ENCODE measurements at regions not wholly inside any gene's neighbourhood (a gene's known extent, or its start where the extent isn't known, plus 50 kb on each side); places are given as distances from the start of the nearest gene placed in this dataset.
"Not testable (repeated sequence)": the region's sequence is repeated elsewhere in the genome, so short reads cannot be mapped to it uniquely, and the experiment has no call there.

DNA sequence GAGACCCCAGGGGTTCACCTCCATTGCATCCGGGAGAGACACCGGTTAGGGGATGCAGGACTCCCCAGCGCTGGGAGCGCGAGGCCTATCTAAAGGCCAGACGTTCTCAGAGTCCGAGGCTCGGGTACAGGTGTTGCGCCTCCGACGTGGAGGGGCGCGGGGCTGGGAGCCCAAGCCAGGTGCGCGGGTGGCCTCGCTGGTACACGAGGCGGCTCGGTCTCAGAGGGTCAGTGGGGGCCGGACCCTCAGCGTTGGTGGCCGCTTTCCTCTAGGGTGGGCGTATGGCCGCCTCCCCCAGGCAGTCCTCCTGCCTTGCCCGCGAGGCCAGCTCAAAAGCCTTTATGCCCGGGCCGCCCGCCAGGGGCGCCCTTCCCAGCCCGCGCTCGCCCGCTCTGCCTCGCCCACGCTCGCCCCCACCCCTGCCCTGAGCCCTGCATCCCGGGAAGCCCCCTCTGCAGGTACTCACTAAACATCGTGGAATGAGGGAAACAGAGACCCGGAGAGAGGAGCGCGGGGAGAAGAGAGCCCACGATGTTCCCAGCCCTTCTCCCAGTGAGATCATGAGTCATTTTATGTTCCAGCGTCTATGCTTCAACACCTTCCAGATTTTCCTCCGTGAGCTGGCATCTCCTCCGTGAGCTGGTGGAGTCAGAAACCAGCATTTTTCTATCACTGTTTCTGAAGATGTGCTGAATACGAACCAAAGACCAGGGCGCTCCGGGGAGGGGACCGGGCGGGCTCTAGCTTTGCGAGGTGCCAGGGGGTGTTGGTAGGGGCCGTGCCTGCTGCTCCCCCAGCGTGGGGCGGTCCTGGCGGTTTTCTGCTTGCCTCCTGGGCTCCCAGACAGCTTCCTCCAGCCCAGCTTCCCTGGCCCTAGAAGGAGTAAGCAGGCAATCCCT, 73.8 kb downstream of the DIO3 start:
- DNase-seq = no peak

DNA sequence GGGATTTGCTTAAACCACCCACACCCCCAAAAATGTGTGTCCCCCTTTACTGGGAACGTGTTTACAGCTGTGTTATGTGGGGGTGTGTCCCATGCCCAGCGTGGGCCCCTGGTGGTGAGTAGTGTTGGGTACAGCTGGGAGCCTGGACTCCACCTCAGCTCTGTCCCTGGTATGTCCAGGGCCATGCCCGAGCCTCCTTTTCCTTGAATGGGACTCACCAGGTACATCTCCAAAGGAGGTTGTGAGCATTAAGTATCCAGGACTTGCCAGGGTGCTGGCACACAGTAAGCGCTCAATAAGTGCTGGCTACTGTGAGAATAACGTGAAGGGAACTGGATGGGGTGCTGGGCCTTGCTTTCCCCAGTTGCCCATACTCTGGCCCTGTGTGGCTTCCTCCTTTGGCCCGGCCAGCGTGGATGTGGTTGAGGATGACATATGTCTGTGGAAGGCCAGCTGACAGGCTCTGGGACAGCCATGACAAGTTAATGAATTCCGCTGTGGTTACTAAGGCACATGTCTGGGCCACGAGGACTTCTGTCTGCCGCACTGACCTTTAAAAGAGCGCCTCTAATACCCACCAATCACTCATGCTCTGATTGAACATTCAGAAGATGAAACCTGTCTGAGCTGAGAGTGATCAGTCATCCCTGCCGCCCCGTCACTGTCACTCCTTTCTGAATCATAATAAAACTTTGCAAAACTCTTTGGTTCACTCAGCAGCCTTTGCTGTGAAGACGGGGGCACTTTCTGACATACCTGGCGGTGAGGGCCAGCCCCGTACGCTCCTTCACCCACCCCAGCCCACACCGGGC, 74.7 kb downstream of the DIO3 start:
- DNase-seq = no peak

DNA sequence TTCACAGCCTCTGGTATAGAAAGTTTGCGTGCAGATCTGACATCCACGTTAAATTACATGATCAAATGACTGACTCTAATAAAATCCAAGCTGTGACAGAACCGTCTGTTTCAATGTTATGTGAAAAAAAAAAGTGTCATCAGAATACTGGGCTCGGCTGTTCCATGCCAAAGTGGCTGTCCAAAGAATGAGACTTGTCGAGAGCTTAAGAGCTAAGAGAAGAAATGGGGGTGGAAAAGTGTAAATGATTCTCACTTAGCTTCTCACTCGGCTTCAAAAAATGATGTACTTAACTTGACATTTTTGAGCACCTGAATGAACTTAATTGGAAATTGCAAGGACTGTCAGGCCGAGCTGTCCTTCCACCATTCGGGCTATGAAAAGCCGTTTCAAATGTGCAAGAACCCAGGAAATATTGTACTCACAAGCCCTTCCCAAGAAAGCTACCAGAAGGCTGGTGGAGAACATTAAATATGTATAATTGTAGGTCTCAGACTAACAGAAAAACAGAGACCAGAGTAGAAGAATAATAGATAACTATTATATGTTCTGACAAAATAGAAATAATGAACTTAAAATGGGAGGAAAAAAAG, 78.0 kb downstream of the DIO3 start:
- DNase-seq = peak; percentile 71

DNA sequence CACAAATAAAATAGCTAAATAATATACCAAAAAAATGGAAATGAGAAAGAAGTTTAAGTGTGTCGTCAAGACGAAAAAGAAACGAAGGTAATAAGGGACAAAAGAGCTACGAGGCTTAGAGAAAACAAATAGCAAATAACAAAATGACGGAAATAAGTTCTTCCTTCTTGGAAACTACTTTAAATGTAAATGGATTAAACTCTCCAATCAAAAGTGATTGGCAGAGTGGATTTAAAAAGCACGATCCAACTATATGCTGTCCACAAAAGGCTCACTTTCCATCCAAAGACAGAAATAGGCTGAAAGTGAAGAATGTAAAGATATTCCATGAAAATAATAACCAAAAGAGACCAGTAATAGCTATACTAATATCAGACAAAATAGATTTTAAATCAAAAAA, 82.4 kb downstream of the DIO3 start:
- DNase-seq = no peak

DNA sequence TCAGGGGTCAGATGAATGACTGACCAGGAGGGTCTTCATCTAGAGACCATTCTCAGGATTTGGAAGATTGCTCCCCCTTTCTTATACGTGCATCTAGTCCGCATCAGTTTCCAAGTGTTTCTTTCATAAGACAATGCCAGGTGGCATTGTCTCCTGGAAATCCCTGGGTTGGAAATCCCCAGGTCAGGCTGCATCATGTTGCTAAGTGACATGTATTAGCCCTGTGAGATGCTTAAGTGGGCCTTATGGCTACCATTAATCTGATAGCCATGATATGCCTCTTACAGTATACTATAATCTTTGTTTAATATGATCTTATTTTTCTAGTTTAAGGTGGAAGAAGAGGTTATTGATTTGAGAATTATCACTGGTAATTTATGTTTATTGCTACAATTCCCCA, 92.8 kb downstream of the DIO3 start:
- no peak for DNase-seq

DNA sequence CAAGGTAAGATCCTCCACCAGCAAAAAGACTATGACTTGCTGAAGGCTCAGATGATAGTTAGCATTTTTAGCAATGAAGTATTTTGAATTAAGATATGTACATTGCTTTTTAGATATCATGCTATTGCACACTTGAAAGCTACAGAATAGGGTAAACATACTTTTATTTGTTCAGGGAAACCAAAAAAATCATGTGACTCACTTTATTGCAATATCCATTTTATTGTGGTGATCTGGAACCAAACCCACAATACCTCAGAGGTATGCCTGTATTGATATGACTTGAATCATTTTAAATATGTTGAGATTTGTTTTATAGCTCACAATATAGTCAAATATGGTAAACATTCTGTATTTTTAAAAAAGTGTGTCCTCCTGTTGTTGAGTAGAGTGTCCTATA, 96.1 kb downstream of the DIO3 start:
- no peak for DNase-seq

DNA sequence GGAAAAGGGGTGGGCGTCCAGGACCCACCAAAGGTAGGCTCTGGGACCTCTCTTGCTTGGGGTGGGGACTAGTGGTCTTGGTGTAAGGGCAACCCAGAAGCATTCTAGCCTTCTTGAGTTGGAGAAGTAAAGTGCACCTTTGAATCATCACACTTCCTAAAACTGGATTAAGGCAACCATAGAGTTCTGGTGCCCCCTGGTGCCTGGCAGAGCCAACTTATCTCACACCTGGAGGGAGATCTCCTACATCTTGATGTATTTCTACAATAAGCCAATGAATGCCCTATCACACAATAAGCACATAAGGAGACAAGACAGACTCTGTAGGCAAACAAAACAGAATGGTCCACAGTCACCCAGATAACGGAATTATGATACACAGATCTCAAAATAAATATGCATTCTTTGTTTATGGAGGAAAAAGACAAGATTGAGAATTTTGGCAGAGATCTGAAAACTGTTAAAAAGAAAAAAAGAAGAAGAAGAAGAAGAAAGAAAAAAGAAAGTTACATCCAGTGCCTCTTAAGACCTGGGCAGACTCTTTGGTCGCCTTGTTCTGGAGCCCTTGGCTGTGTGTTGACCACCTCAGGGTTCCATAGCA, 95.9 kb upstream of the PPP2R5C start:
- peak; percentile 48 for DNase-seq

DNA sequence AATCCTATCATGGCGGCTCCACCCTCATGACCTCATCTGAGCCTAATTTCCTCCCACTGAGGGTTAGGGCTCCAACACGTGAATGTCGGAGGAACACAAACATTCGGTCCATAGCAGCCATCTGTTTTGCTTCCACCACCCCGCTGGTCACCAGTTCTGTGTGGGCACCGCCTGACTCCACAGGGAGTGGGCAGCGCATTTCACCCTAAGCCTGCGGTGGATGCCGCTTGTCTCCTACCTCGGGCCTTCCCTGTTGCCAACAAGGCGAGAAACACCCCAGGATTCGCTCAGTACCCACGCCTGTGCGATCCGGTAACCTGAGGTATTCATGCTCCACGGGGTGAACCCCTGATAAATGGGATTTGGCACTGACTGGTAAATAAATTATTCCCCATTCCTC, 95.2 kb upstream of the PPP2R5C start:
- DNase-seq = no peak

DNA sequence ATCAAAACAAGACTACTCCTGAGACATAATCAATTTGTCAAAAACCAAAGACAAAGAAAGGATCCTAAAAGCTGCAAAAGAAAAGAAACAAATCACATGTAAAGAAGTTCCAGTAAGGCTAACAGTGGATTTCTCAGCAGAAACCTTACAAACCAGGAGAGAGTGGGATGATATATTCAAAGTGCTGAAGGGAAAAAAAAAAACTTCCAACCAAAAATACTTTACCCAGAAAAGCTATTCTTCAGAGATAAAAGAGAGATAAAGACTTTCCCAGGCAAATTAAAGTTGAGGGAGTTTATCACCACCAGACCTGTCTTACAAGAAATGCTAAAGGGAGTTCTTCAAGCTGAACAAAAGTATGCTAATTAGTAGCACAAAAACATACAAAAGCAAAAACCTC, 91.9 kb upstream of the PPP2R5C start:
- no peak for DNase-seq

DNA sequence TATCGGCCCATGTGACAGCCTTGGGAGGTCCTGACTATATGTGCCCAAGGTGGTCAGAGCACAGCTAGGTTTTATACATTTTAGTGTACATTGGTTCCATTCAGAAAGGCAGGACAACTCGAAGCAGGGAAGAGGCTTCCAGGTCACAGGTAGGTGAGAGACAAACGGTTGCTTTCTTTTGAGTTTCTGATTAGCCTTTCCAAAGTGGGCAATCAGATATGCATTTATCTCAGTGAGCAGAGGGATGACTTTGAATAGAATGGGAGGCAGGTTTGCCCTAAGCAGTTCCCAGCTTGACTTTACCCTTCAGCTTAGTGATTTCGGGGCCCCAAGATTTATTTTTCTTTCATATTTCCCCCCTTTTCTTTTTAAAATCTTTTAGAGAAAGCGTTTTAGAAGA, 87.6 kb upstream of the PPP2R5C start:
- DNase-seq = no peak

DNA sequence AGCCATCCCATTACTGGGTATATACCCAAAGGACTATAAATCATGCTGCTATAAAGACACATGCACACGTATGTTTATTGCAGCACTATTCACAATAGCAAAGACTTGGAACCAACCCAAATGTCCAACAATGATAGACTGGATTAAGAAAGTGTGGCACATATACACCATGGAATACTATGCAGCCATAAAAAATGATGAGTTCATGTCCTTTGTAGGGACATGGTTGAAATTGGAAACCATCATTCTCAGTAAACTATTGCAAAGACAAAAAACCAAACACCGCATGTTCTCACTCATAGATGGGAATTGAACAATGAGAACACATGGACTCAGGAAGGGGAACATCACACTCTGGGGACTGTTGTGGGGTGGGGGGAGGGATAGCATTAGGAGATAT, 85.7 kb upstream of the PPP2R5C start:
- DNase-seq = not testable (repeated sequence)

DNA sequence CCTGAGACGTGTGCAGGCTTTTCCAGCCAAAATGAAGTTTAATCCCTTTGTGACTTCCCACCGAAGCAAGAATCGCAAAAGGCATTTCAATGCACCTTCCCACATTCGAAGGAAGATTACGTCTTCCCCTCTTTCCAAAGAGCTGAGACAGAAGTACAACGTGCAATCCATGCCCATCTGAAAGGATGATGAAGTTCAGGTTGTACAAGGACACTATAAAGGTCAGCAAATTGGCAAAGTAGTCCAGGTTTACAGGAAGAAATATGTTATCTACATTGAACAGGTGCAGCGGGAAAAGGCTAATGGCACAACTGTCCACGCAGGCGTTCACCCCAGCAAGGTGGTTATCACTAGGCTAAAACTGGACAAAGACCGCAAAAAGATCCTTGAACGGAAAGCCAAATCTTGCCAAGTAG, 83.6 kb upstream of the PPP2R5C start:
- not testable (repeated sequence) for DNase-seq

DNA sequence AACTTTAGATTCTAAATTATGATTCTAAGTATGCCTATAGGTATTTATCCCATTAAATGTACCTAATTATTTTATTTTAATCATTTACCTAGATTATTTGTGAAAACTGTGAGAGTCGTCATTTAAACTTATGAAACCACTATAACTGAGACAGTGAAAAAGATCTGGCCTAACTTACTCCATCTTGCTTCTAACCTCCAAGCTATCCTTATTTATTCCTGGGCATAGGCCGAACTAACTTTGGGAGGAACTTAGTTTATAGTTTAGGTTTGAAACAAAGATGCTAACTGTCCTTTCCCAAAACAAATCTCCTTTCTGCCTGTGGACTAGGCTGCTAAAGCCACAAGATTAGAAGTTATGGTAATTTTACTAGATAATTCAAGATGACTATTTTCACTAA, 79.7 kb upstream of the PPP2R5C start:
- no peak for DNase-seq

DNA sequence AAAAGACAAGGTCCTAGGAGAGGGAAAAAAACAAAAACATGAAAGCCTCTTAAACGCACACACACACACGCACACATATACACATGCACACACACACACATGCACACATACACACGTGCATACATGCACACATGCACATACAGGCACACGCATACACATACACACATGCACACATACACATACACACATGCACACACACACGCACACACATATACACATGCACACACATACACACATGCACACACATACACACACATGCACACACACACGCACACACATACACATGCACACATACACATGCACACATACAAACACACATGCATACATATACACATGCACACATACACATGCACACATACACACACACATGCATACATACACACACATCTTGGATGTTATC, 78.1 kb upstream of the PPP2R5C start:
- no peak for DNase-seq

DNA sequence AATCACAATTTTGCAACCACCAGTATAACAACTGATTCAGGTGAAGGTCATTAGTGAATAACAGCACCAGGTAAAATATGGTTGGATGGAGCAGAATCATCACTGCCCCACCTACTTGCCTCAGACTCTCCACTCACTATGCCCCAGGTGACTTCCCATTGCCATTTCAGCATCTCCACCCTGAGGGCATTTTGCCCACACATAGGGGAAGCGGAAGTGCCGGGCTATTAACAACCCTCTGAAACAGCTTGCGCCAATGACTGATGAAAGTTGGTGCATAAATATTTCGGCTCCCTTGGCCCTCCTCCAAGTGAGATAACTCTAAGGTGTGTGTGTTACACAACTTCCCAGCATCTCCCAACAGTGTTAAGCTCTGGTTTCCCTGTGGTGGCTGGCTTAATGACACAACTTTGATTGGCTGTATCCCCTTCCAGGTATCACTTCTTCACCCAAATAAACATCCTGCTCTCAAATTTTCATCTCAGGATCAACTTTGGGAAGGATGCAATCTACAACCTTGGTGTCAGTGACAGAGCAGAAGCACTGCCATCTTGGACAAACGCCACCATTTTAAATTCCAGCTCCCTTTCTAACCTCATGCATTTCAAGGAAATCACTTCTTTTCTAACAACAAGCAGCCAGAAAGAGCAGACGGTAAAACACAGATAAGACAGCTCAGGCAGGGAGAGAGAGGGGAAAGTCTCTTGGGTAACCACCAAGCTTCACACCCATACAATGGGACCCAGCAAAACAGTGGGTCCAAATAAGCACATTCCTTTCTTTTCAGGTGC, 73.6 kb upstream of the PPP2R5C start:
- DNase-seq = no peak

DNA sequence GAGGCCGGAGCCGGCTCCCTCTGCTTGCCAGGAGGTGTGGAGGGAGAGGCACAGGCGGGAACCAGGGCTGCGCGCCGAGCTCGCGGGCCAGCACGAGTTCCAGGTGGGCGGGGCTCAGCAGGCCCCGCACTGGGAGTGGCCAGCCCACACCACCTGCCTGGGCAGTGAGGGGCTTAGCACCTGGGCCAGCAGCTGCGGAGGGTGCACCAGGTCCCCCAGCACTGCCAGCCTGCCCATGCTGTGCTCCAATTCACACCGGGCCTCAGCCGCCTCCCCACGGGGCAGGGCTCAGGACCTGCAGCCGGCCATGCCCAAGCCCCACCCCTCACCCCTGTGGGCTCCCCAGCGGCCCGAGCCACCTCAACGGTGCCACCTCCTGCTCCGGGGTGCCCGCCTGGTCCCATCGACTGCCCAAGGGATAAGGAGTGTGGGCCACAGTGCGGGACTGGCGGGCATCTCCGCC, 72.4 kb upstream of the PPP2R5C start:
- no peak for DNase-seq

DNA sequence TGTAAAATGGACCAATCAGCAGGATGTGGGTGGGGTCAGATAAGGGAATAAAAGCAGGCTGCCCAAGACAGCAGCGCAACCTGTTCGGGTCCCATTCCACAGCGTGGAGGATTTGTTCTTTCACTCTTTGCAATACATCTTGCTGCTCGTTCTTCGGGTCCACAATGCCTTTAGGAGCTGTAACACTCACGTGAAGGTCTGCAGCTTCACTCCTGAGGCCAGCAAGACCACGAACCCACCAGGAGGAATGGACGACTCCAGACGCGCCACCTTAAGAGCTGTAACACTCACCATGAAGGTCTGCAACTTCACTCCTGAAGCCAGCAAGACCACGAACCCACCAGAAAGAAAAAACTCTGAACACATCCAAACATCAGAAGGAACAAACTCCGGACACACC, 71.5 kb upstream of the PPP2R5C start:
- not testable (repeated sequence) for DNase-seq

DNA sequence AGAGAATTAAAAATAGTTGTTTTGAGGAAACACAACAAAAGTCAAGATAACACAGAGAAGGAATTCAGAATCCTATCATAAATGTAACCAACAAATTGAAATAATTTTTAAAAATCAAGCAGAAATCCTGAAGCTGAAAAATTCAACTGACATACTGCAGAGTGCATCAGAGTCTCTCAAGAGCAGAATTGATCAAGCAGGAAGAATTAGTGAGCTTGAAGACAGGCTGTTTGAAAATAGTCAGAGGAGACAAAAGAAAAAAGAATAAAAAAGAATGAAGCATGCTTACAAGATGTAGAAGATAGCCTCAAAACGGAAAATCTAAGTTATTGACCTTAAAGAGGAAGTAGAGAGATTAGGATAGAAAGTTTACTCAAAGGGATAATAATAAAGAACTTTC, 65.8 kb upstream of the PPP2R5C start:
- no peak for DNase-seq

DNA sequence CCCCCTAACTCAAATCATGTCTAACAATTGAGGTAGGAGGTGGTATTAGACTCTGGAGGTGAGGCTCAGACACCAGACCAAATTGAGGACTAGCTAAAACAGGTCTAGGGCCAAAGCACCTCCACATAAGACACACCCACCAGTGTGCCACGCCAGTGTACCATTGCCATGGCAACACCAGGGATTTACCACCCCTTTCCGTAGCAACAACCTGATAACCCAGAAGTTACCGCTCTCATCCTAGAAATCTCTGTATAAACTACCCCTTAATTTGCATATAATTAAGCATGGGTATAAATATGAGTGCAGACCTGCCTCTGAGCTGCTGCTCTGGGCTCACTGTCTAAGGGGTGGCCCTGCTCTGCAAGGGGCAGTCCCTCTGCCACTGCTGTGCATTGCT, 57.4 kb upstream of the PPP2R5C start:
- no peak for DNase-seq

DNA sequence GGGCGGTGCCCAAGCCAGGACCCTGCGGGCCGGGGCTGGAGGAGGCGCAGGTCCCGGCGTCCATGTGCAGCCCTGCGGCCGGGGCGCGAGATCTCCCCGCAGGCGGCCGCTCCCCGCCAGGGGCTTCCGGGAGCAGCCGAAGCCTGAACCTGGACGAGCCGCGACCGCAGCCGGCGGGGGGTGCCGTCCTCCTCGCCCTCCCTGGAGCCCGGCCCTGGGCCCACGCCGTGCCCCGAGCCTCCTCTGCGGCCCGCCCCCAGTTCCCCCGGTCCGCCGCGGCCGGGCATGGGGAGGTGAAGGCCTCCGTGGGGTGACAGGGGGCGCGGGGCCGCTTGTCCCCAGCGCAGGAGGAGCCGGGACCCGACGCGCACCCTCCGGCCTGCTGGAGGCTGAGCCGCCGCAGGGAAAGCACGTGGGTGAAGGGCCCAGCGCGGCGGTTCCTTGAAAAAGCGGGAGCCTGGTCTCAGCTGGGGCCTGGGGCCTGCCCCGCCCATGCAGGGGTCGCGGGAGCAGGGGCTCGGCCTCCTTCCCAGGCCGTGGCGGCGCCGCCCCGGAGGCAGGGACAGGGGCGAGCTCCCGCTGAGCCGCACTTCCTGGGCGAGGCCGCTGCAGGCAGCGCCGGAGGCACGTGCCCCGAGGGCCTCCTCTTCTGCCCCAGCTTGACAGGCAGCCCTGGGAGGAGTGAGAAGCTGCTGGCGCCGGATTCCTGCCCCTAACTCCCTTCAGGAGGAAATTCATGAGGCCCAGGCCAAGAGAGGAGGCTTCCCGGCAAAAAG, 55.6 kb upstream of the PPP2R5C start:
- peak; percentile 85 for DNase-seq

DNA sequence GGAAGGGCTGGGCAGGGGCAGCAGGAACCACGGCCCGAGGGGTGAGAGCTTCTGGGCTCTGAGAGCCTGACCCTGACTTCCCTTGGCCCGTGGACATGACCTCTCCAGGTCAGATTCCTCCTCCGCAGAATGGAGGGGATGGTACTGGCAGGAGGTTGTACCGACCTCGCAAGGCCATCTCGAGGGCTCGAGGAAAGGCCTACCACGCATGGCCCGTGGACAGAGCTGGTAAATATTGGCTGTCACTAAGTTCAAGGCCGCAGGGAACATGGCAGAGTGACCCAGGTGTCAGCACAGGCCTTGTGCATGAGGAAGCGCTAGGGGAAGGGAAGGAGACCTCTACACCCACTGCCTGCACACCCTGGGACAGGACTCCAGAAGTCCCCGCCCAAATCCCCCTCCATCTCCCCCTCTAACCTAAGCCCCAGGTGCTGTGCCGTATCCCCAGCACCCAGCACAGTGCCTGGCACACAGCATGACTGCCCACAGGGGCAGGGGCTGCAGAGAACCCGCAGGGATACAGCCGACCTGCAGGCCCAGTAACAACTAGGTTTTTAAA, 54.9 kb upstream of the PPP2R5C start:
- DNase-seq = no peak
